A549 (cell line): ENCODE measurements at regions not wholly inside any gene's neighbourhood (a gene's known extent, or its start where the extent isn't known, plus 50 kb on each side); places are given as distances from the start of the nearest gene placed in this dataset.

Experiments used
- ATAC-seq, 2 experiments: fragments of 200-7000 bp in 1 of 2; fragments of >200 bp in 1 of 2; cut with Nextera tagmentation in 1 of 2; cut with Tn5 transposase in 1 of 2; 3 replicates each; pipeline versions ENCODE4 v1.8.0 to v1.9.1; 2018 to 2020; ENCODE audit warnings: mild to moderate bottlenecking in 1 of 2, moderate library complexity in 1 of 2
- CTCF ChIA-PET: fragments of 300-600 bp; sonication (Branson Sonifier 250); formaldehyde crosslinking; extraction: SDS; loops from one replicate; lab custom pipeline; 2021; ENCODE audit warnings: antibody characterized with exemption, inconsistent platforms; lab: Yijun Ruan, JAX
- POLR2A ChIA-PET: fragments of 350-600 bp; formaldehyde crosslinking; extraction: SDS; loops from one replicate; lab custom pipeline; 2021; ENCODE audit warnings: antibody characterized with exemption, inconsistent platforms; lab: Yijun Ruan, JAX
- DNase-seq, 2 experiments: peaks; one replicate each; pipeline versions ENCODE4 v3.0.0 to v3.0.0-alpha.2; 2011 to 2016; ENCODE audit warnings: low read depth in 1 of 2, low spot score in 1 of 2
- FAIRE-seq: peaks from 2 replicates; lab custom pipeline; 2011; peaks lifted over from hg19 to GRCh38; lab: Jason Lieb, UNC
- H3K27ac ChIP-seq, 2 experiments: fragments of >200 bp; sonication (Bioruptor Twin); formaldehyde crosslinking; 3 replicates each; pipeline ENCODE4 v1.5.1; 2016 to 2017
- H3K4me1 ChIP-seq: fragments of >200 bp; sonication (Bioruptor Twin); formaldehyde crosslinking; 3 replicates; pipeline ENCODE4 v1.6.1; 2016
- H3K4me2 ChIP-seq: fragments of >200 bp; sonication (Bioruptor Twin); formaldehyde crosslinking; 3 replicates; pipeline ENCODE4 v1.6.1; 2016
- H3K4me3 ChIP-seq: fragments of >200 bp; sonication (Bioruptor Twin); formaldehyde crosslinking; 3 replicates; pipeline ENCODE4 v1.5.1; 2016
- H3K9me3 ChIP-seq: fragments of >200 bp; sonication (Bioruptor Twin); formaldehyde crosslinking; 3 replicates; pipeline ENCODE4 v1.6.1; 2016
- CBX2 ChIP-seq: fragments of 200-600 bp; sonication (generic); IDR thresholded peaks from 2 replicates; pipeline ENCODE4 v1.6.1; 2016; ENCODE audit warnings: low read depth, mild to moderate bottlenecking, borderline replicate concordance
- CBX8 ChIP-seq: fragments of 200-600 bp; sonication (generic); IDR thresholded peaks from 2 replicates; pipeline ENCODE4 v1.6.1; 2016
- CEBPB ChIP-seq, 2 experiments: fragments of >200 bp in 1 of 2; sonication (Bioruptor Twin) in 1 of 2; formaldehyde crosslinking in 1 of 2; IDR thresholded peaks; 2 replicates each; pipeline ENCODE4 v1.6.1; 2012 to 2016
- CHD2 ChIP-seq: fragments of 150-350 bp; IDR thresholded peaks from 2 replicates; pipeline ENCODE4 v1.6.1; 2014; ENCODE audit warnings: low read length; ENCODE audit not compliant: partially characterized antibody
- CHD4 ChIP-seq: fragments of 200-600 bp; sonication (generic); IDR thresholded peaks from 2 replicates; pipeline ENCODE4 v1.6.1; 2016; ENCODE audit warnings: antibody characterized with exemption, mild to moderate bottlenecking, borderline replicate concordance
- EHF ChIP-seq: fragments of 250-450 bp; sonication (Bioruptor Pico); IDR thresholded peaks from 2 replicates; pipeline ENCODE4 v1.5.0; 2020; ENCODE audit warnings: mild to moderate bottlenecking
- EHMT2 ChIP-seq: fragments of 200-600 bp; sonication (generic); IDR thresholded peaks from 2 replicates; pipeline ENCODE4 v1.6.1; 2016; ENCODE audit warnings: antibody characterized with exemption, low read depth, mild to moderate bottlenecking, moderate library complexity
- ESRRA ChIP-seq: fragments of 150-350 bp; IDR thresholded peaks from 2 replicates; pipeline ENCODE4 v1.6.1; 2014; ENCODE audit warnings: mild to moderate bottlenecking, low read length, borderline replicate concordance
- FOSL2 ChIP-seq, 2 experiments: fragments of 450-650 bp in 1 of 2; fragments of >200 bp in 1 of 2; sonication (Bioruptor Twin) in 1 of 2; formaldehyde crosslinking; IDR thresholded peaks; 2 replicates each; pipeline versions ENCODE4 v1.5.0 to v1.6.1; 2016 to 2020; ENCODE audit warnings: mild to moderate bottlenecking in 1 of 2, moderate library complexity in 1 of 2
- HDAC2 ChIP-seq: fragments of 200-600 bp; sonication (generic); IDR thresholded peaks from 2 replicates; pipeline ENCODE4 v1.6.1; 2016
- HEYL ChIP-seq: fragments of 250-450 bp; sonication (Bioruptor Pico); IDR thresholded peaks from 2 replicates; pipeline ENCODE4 v1.8.0; 2021; ENCODE audit warnings: mild to moderate bottlenecking, moderate library complexity
- HOXA7 ChIP-seq: fragments of 250-450 bp; sonication (Bioruptor Pico); IDR thresholded peaks from 2 replicates; pipeline ENCODE4 v1.5.0; 2020; ENCODE audit warnings: mild to moderate bottlenecking, moderate library complexity
- HOXB13 ChIP-seq: fragments of 250-450 bp; sonication (Bioruptor Pico); IDR thresholded peaks from 2 replicates; pipeline ENCODE4 v1.5.0; 2020; ENCODE audit warnings: low read depth, mild to moderate bottlenecking, moderate library complexity
- HOXB5 ChIP-seq: fragments of 250-450 bp; sonication (Bioruptor Pico); IDR thresholded peaks from 2 replicates; pipeline ENCODE4 v1.5.0; 2020; ENCODE audit warnings: mild to moderate bottlenecking, moderate library complexity
- KDM1A ChIP-seq: fragments of 200-600 bp; sonication (generic); IDR thresholded peaks from 2 replicates; pipeline ENCODE4 v1.6.1; 2016; ENCODE audit warnings: low read depth, mild to moderate bottlenecking
- MAX ChIP-seq: IDR thresholded peaks from 2 replicates; pipeline ENCODE4 v1.6.1; 2012
- MAZ ChIP-seq: fragments of 150-350 bp; IDR thresholded peaks from 2 replicates; pipeline ENCODE4 v1.6.1; 2014; ENCODE audit warnings: antibody characterized with exemption, low read depth, low read length, borderline replicate concordance
- NR3C1 ChIP-seq: fragments of >200 bp; sonication (Bioruptor Twin); formaldehyde crosslinking; IDR thresholded peaks from 3 replicates; pipeline ENCODE4 v1.6.1; 2017
- PHF8 ChIP-seq: fragments of 200-600 bp; sonication (generic); IDR thresholded peaks from 2 replicates; pipeline ENCODE4 v1.6.1; 2016; ENCODE audit warnings: low read depth, mild to moderate bottlenecking, antibody characterized with exemption, moderate library complexity, borderline replicate concordance
- POLR2AphosphoS2 ChIP-seq: conservative IDR thresholded peaks from 2 replicates; pipeline ENCODE4 v1.6.1; 2012; ENCODE audit warnings: low read length, improper control_type of control experiment, inconsistent platforms
- RNF2 ChIP-seq: fragments of 200-600 bp; sonication (generic); IDR thresholded peaks from 2 replicates; pipeline ENCODE4 v1.6.1; 2016; ENCODE audit warnings: low read depth, mild to moderate bottlenecking, antibody characterized with exemption, moderate library complexity, borderline replicate concordance
- SREBF2 ChIP-seq: fragments of 450-650 bp; IDR thresholded peaks from 2 replicates; pipeline ENCODE4 v1.6.1; 2014; ENCODE audit warnings: mild to moderate bottlenecking, moderate library complexity
- TFCP2L1 ChIP-seq: fragments of 250-450 bp; sonication (Bioruptor Pico); IDR thresholded peaks from 2 replicates; pipeline ENCODE4 v1.5.0; 2021; ENCODE audit warnings: mild to moderate bottlenecking
- WGBS: methylation state at CpG from one replicate; pipeline ENCODE4 v1.1.6; 2017; ENCODE audit errors: missing lambda C conversion rate; 5-methylcytosine and 5-hydroxymethylcytosine counted together
- TF ChIP-seq, protein P1 (sequence below): fragments of >200 bp; sonication (Bioruptor Twin); formaldehyde crosslinking; IDR thresholded peaks from 3 replicates; pipeline ENCODE4 v1.6.1; 2016

- Histone ChIP-seq H3K4me3 (no peak overlapping the region), H3K4me2 (no peak overlapping the region), H3K27ac (no peak overlapping the region), H3K9me3 (no peaks in the 10 kb centered on the region), H3K4me1 (no peaks in the 10 kb centered on the region)
- no peak for ATAC-seq
- TF ChIP-seq CHD2 (no peak), HEYL (no peak), MAZ (no peak), NR3C1 (no peak)
- TF ChIP-seq, protein P1, sequence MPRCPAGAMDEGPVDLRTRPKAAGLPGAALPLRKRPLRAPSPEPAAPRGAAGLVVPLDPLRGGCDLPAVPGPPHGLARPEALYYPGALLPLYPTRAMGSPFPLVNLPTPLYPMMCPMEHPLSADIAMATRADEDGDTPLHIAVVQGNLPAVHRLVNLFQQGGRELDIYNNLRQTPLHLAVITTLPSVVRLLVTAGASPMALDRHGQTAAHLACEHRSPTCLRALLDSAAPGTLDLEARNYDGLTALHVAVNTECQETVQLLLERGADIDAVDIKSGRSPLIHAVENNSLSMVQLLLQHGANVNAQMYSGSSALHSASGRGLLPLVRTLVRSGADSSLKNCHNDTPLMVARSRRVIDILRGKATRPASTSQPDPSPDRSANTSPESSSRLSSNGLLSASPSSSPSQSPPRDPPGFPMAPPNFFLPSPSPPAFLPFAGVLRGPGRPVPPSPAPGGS, result no peak
- 26% methylated on average over 2 of the region's 2 CpGs for WGBS
- CTCF ChIA-PET, result no interaction called here
- DNase-seq, result no peak
- POLR2A ChIA-PET, result no interaction called here
- no peak for FAIRE-seq
These were observed 333.4 kb downstream of the ICE1 start for GRCh38 chr5:5755888-5756287.

- Histone ChIP-seq H3K4me3 (no peak overlapping the region), H3K27ac (no peak overlapping the region), H3K4me1 (no peaks in the 10 kb centered on the region), H3K4me2 (no peak overlapping the region), H3K9me3 (no peaks in the 10 kb centered on the region)
- CTCF ChIA-PET, result no interaction called here
- DNase-seq, result no peak
- no peak for FAIRE-seq
- POLR2A ChIA-PET, result no interaction called here
- no peak for ATAC-seq
- 20% methylated on average over 2 of the region's 2 CpGs for WGBS
- TF ChIP-seq CHD4, result no peak
- TF ChIP-seq HOXB13, result no peak
- no peak for TF ChIP-seq RNF2
- no peak for TF ChIP-seq ESRRA
- no peak for TF ChIP-seq EHF (CRISPR knock-in tag)
- TF ChIP-seq CEBPB (IDR thresholded peaks at IDR 0.05), result no peak
- no peak for TF ChIP-seq POLR2AphosphoS2
- TF ChIP-seq HOXB5 (CRISPR knock-in tag), result no peak
- no peak for TF ChIP-seq KDM1A
- TF ChIP-seq MAX, result no peak
- no peak for TF ChIP-seq SREBF2
These were observed 330.4 kb downstream of the ICE1 start for GRCh38 chr5:5752844-5753243.

DNA sequence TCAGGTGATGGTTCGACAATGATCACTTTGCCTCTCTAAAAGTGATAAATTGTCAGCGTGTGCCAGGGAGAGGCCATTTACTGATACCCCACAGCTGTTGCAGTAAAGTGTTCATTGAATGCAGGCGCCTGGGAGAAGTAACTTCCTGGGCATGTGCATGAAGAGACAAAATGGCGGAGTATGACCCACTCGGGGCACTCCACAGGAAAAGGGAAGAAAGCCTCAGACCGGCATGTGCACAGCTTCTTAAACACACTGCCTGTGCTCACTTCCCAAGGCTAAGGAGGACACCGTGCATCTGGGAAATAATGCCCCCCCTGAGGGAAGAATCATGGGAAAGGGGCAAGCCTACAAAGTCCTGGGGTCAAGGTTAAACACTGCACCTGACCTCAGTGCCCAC, 329.5 kb downstream of the ICE1 start:
- ChIA-PET POLR2A (no interaction called here), CTCF (no interaction called here)
- ATAC-seq, result no peak
- 27% methylated on average over 7 of the region's 7 CpGs for WGBS
- Histone ChIP-seq H3K4me1 (no peaks in the 10 kb centered on the region), H3K27ac (no peak overlapping the region), H3K4me3 (no peak overlapping the region), H3K9me3 (no peaks in the 10 kb centered on the region), H3K4me2 (no peak overlapping the region)
- DNase-seq, result no peak
- no peak for TF ChIP-seq FOSL2 (IDR thresholded peaks at IDR 0.05)
- TF ChIP-seq FOSL2 (CRISPR knock-in tag; IDR thresholded peaks at IDR 0.05), result no peak
- no peak for TF ChIP-seq KDM1A
- TF ChIP-seq CBX8, result no peak
- TF ChIP-seq TFCP2L1 (CRISPR knock-in tag), result no peak
- TF ChIP-seq MAZ, result no peak
- TF ChIP-seq HOXA7 (CRISPR knock-in tag), result no peak
- no peak for TF ChIP-seq SREBF2
- no peak for TF ChIP-seq CBX2
- no peak for TF ChIP-seq HDAC2
- TF ChIP-seq PHF8, result no peak
- no peak for TF ChIP-seq EHMT2
- no peak for FAIRE-seq
